Suprapubic skin (tissue), 4 donors: ENCODE measurements at regions not wholly inside any gene's neighbourhood (a gene's known extent, or its start where the extent isn't known, plus 50 kb on each side); places are given as distances from the start of the nearest gene placed in this dataset.

Experiments used
- CTCF ChIP-seq, 2 donors: fragments of 200-600 bp in 1 of 2; fragments of 450-650 bp in 1 of 2; sonication (generic) in 1 of 2; IDR thresholded peaks; one replicate each; pipeline ENCODE4 v1.5.1; 2016 to 2019; ENCODE audit warnings: antibody characterized with exemption in 2 of 2, mild to moderate bottlenecking in 1 of 2, moderate library complexity in 1 of 2
- EP300 ChIP-seq: sonication (generic); formaldehyde crosslinking; IDR thresholded peaks from one replicate; pipeline ENCODE4 v1.6.1; 2017; ENCODE audit warnings: antibody characterized with exemption
- POLR2A ChIP-seq, 2 donors: fragments of 450-650 bp; IDR thresholded peaks; one replicate each; pipeline ENCODE4 v1.6.1; 2017; ENCODE audit warnings: antibody characterized with exemption in 2 of 2, mild to moderate bottlenecking in 2 of 2, moderate library complexity in 2 of 2
- POLR2AphosphoS5 ChIP-seq, 3 donors: sonication (generic); formaldehyde crosslinking; IDR thresholded peaks; one replicate each; pipeline ENCODE4 v1.6.1; 2017; ENCODE audit warnings: antibody characterized with exemption in 3 of 3

GRCh38 chr9:107869111-107869510, 379.5 kb upstream of the KLF4 start:
- TF ChIP-seq POLR2A (IDR thresholded peaks at IDR 0.05) (no peak), CTCF (IDR thresholded peaks at IDR 0.05) (no peak), EP300 (no peak), POLR2AphosphoS5 (IDR thresholded peaks at IDR 0.05) (no peak)
